ENCODE measurements at regions not wholly inside any gene's neighbourhood (a gene's known extent, or its start where the extent isn't known, plus 50 kb on each side); places are given as distances from the start of the nearest gene placed in this dataset.
A peak's percentile ranks its signal among the peaks of the same experiment; 100 is the strongest.

DNA sequence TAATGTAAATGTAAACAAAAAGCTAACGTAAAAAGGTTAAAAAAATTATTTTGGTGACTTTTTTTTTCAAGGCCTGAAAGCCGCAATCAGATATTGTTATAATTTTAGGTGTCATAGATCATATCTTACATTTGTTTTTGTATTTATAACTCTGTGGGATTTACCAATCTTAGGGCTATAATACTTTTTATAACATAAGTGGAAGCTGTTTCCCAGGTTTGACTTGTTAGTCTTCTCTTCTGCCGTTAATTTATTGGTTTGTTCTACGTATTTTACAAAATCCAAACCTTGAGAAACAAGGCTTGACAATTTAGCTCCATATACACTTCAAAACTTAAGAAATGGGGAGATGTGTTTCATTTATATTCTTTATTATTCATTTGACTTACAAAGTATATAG, 119.4 kb downstream of the EVX1 start:
- no peak overlapping the region for H3K4me3 ChIP-seq (ENCODE audit: low read depth, low read length)
- no peaks in the 10 kb centered on the region for H3K36me3 ChIP-seq (ENCODE audit: control insufficient read depth, insufficient read depth, low read length)
- no peaks in the 10 kb centered on the region for H3K4me1 ChIP-seq (ENCODE audit: control insufficient read depth, insufficient read depth, low read length)
- no peaks in the 10 kb centered on the region for H3K27me3 ChIP-seq (ENCODE audit: control insufficient read depth, insufficient read depth, low read length)
- no peaks in the 10 kb centered on the region for H3K9me3 ChIP-seq (ENCODE audit: control insufficient read depth, insufficient read depth, low read length)
- no peak overlapping the region for H3K9ac ChIP-seq (ENCODE audit: low read depth, low read length)
- H3K27ac ChIP-seq (ENCODE audit: low read depth, low read length) = no peak overlapping the region

DNA sequence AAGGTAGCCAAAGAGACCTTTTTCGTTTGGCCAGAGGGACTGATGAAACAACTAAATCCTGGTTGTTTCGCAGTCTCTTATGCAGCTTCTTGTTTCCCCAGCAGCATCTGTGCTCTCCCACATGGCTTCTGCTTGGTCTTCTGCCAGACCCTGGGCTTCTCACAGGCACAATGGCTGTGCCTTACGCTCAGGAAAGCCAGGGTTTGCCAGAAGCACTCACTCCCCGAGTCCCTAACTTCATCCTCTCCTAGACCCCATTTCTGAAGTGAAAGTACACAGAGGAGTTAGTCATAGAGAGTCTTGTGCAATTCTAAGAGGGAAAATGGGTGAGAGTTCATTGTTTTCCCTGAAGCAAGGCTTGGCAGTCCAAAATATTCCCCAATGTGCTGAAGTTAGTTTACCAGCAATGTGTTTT, 121.7 kb downstream of the EVX1 start:
- Histone ChIP-seq H3K27ac (ENCODE audit: low read depth, low read length) (no peak overlapping the region), H3K4me3 (ENCODE audit: low read depth, low read length) (no peak overlapping the region), H3K27me3 (ENCODE audit: control insufficient read depth, insufficient read depth, low read length) (no peaks in the 10 kb centered on the region), H3K4me1 (ENCODE audit: control insufficient read depth, insufficient read depth, low read length) (no peaks in the 10 kb centered on the region), H3K9me3 (ENCODE audit: control insufficient read depth, insufficient read depth, low read length) (no peaks in the 10 kb centered on the region), H3K36me3 (ENCODE audit: control insufficient read depth, insufficient read depth, low read length) (no peaks in the 10 kb centered on the region), H3K9ac (ENCODE audit: low read depth, low read length) (no peak overlapping the region)

DNA sequence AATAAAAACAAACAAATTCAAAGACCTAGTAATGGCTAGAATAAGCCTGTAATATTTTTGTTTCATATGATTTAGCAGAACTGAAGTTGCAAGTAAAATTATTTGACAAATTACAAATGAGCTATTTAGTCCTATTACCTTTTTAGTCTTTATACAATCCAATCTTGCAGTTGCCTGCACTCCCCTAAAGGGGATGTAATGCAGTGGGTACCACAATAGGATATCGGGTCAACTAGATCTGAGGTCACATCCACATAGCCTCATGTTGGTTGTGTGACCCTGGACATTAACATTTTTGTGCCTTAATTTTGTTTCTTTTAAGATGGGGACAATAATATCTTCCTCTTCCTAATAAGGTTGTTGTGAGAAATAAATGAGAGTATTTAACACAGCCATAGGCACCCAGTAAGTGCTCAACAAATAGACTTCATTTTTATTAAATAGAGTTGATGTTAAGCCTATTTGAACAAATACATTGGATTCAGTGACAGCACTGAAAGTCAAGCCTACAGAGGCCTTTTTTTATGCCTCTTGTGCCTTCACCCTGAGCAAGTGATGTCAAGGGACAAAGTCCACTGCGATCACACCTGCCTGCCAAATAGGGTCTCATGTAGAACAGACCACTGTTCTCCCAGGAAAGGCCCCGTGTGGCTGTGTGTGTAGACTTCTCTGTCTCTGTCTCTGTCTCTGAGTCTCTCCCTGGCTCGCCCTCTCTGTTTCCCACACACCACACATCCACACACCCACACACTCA, 124.8 kb downstream of the EVX1 start:
- H3K4me3 ChIP-seq (ENCODE audit: low read depth, low read length) = no peak overlapping the region
- no peaks in the 10 kb centered on the region for H3K4me1 ChIP-seq (ENCODE audit: control insufficient read depth, insufficient read depth, low read length)
- H3K9ac ChIP-seq (ENCODE audit: low read depth, low read length) = no peak overlapping the region
- no peak overlapping the region for H3K27ac ChIP-seq (ENCODE audit: low read depth, low read length)
- H3K9me3 ChIP-seq (ENCODE audit: control insufficient read depth, insufficient read depth, low read length) = no peaks in the 10 kb centered on the region
- no peaks in the 10 kb centered on the region for H3K27me3 ChIP-seq (ENCODE audit: control insufficient read depth, insufficient read depth, low read length)
- H3K36me3 ChIP-seq (ENCODE audit: control insufficient read depth, insufficient read depth, low read length) = no peaks in the 10 kb centered on the region

DNA sequence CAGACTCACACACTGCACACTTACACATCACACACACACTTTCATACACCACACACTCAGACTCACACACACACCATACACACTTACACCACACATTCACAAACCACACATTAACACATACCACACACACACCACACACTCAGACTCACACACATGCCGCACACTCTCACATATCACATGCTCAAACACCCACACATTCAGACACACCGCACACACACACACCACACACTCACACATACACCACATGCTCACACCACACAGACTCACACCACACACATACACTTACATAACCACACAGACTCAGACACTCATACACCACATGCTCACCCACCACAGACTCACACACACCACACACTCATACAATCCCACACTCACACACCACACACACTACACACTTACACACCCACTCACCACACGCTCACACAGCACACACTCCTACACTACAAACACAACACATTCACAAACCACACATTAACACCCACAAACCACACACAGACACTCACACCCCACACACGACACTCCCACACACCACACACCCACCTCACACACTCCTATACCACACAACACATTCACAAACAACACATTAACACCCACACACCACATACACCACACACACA, 125.4 kb downstream of the EVX1 start:
- Histone ChIP-seq H3K9ac (ENCODE audit: low read depth, low read length) (no peak overlapping the region), H3K36me3 (ENCODE audit: control insufficient read depth, insufficient read depth, low read length) (no peaks in the 10 kb centered on the region), H3K27ac (ENCODE audit: low read depth, low read length) (no peak overlapping the region), H3K27me3 (ENCODE audit: control insufficient read depth, insufficient read depth, low read length) (no peaks in the 10 kb centered on the region), H3K9me3 (ENCODE audit: control insufficient read depth, insufficient read depth, low read length) (no peaks in the 10 kb centered on the region), H3K4me1 (ENCODE audit: control insufficient read depth, insufficient read depth, low read length) (no peaks in the 10 kb centered on the region), H3K4me3 (ENCODE audit: low read depth, low read length) (no peak overlapping the region)

DNA sequence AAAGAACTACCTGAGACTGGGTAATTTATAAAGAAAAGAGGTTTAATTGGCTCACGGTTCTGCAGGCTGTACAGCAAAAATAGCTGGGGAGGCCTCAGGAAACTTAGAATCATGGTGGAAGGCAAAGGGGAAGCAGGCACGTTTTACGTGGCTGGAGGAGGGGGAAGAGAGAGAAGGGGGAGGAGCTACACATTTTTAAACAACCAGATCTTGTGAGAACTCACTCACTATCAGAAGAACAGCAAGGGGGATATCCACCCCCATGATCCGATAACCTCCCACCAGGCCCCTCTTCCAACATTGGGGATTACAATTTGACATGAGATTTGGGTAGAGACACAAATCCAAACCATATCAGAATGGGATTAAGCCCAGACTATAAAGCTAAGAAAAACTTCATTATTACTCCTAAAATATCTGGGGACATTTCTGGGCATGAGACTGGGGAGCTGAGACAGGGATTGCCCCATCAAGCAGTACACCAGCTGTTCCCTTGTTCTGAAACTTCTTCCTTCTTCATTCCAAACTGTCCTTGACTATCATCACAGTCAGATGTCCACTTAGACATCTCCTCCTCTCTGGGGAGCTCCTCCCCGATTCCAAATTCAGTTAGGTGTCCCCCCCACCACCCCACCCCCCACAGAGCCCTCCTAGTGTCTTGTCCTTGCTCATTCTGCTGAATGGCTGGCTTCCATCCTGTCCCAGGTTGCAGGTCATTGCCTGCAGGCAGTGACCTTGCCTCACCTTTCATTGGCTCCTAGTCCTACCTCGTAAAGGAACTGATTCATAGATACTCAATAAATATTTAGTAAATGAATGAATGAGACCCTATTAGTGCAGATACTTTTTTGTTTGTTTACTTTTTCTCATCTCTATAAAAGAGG, 132.6 kb downstream of the EVX1 start:
- peaks cover 15% of the 10 kb centered on the region for H3K4me1 ChIP-seq (ENCODE audit: control insufficient read depth, insufficient read depth, low read length)
- no peaks in the 10 kb centered on the region for H3K36me3 ChIP-seq (ENCODE audit: control insufficient read depth, insufficient read depth, low read length)
- no peak overlapping the region for H3K4me3 ChIP-seq (ENCODE audit: low read depth, low read length)
- H3K9ac ChIP-seq (ENCODE audit: low read depth, low read length) = no peak overlapping the region
- H3K27me3 ChIP-seq (ENCODE audit: control insufficient read depth, insufficient read depth, low read length) = no peaks in the 10 kb centered on the region
- H3K9me3 ChIP-seq (ENCODE audit: control insufficient read depth, insufficient read depth, low read length) = no peaks in the 10 kb centered on the region
- peak overlapping the region; percentile 46 for H3K27ac ChIP-seq (ENCODE audit: low read depth, low read length)

DNA sequence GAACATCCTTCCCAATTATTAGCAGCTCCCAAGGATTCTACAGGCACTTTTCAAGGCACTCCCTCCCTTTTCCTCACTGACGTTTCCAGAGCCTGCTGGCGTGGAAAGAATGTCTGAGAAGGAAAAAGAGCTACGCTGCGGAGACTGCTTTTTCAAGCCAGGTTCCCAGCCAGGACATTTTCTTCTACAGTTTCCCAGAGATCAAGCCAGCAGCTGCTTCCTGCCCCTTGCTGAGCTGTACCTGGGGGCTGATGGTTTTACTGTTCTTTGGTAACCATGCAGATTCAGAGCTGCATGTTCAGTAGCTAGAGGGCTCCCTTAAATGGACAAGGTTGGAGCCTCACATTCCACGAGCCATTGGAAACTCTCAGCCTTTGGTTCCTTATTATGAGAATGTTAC, 133.4 kb downstream of the EVX1 start:
- Histone ChIP-seq H3K4me1 (ENCODE audit: control insufficient read depth, insufficient read depth, low read length) (peaks cover 15% of the 10 kb centered on the region), H3K9me3 (ENCODE audit: control insufficient read depth, insufficient read depth, low read length) (no peaks in the 10 kb centered on the region), H3K27ac (ENCODE audit: low read depth, low read length) (peak overlapping the region; percentile 46), H3K27me3 (ENCODE audit: control insufficient read depth, insufficient read depth, low read length) (no peaks in the 10 kb centered on the region), H3K4me3 (ENCODE audit: low read depth, low read length) (no peak overlapping the region), H3K9ac (ENCODE audit: low read depth, low read length) (no peak overlapping the region), H3K36me3 (ENCODE audit: control insufficient read depth, insufficient read depth, low read length) (no peaks in the 10 kb centered on the region)

DNA sequence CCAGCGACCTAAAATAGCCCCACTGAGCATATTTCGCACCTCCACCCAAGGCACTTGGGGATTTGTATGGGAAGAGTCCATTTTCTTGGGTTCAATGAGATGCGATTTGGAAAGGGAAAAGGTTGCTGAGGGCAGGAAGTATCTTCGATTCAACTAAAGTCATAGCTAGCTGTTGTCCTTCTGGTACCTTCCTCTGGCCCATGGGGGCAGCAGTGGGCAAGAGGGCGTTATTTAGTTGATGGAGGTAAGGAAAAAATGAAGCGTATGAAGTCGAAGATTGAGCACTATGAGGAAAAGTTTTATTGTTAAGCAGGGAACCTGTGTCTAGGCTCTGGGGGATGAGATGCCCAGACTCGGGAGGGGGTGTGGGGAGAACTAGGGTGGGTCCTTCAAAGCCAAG, 135.4 kb downstream of the EVX1 start:
- Histone ChIP-seq H3K4me1 (ENCODE audit: control insufficient read depth, insufficient read depth, low read length) (peaks cover 15% of the 10 kb centered on the region), H3K9me3 (ENCODE audit: control insufficient read depth, insufficient read depth, low read length) (no peaks in the 10 kb centered on the region), H3K27me3 (ENCODE audit: control insufficient read depth, insufficient read depth, low read length) (no peaks in the 10 kb centered on the region), H3K4me3 (ENCODE audit: low read depth, low read length) (no peak overlapping the region), H3K36me3 (ENCODE audit: control insufficient read depth, insufficient read depth, low read length) (no peaks in the 10 kb centered on the region), H3K27ac (ENCODE audit: low read depth, low read length) (no peak overlapping the region), H3K9ac (ENCODE audit: low read depth, low read length) (no peak overlapping the region)

DNA sequence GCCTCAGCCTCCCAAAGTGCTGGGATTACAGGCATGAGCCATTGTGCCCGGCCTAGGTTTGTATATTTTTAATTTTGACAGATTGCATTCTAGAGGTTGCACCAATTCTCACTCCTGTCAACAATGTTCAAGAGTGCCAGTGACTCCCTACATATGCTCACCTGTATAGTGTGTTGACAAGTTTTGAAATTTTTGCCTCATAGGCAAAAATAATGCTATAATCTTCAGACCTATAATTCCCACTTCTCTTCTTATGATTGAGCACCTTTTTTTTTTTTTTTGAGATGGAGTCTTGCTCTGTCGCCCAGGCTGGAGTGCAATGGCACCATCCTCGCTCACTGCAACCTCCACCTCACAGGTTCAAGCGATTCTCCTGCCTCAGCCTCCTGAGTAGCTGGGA, 139.7 kb downstream of the EVX1 start:
- no peaks in the 10 kb centered on the region for H3K27me3 ChIP-seq (ENCODE audit: control insufficient read depth, insufficient read depth, low read length)
- no peaks in the 10 kb centered on the region for H3K36me3 ChIP-seq (ENCODE audit: control insufficient read depth, insufficient read depth, low read length)
- no peak overlapping the region for H3K27ac ChIP-seq (ENCODE audit: low read depth, low read length)
- H3K4me1 ChIP-seq (ENCODE audit: control insufficient read depth, insufficient read depth, low read length) = no peaks in the 10 kb centered on the region
- no peak overlapping the region for H3K9ac ChIP-seq (ENCODE audit: low read depth, low read length)
- no peaks in the 10 kb centered on the region for H3K9me3 ChIP-seq (ENCODE audit: control insufficient read depth, insufficient read depth, low read length)
- H3K4me3 ChIP-seq (ENCODE audit: low read depth, low read length) = no peak overlapping the region

DNA sequence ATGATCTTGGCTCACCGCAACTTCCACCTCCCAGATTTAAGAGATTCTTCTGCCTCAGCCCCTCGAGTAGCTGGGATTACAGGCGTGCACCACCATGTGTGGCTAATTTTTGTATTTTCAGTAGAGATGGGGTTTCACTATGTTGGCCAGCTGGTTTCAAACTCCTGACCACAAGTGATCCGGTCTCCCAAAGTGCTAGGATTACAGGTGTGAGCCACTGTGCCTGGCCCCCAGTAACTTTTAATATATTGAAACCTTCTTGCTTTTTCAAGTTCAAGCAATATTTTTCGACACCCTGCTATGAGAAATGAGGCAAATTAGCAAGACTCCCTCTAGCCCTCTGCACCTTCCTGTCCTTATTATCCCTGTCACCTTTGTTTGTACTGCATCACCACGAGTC, 144.0 kb downstream of the EVX1 start:
- Histone ChIP-seq H3K36me3 (ENCODE audit: control insufficient read depth, insufficient read depth, low read length) (no peaks in the 10 kb centered on the region), H3K4me3 (ENCODE audit: low read depth, low read length) (no peak overlapping the region), H3K27me3 (ENCODE audit: control insufficient read depth, insufficient read depth, low read length) (no peaks in the 10 kb centered on the region), H3K4me1 (ENCODE audit: control insufficient read depth, insufficient read depth, low read length) (no peaks in the 10 kb centered on the region), H3K9me3 (ENCODE audit: control insufficient read depth, insufficient read depth, low read length) (no peaks in the 10 kb centered on the region), H3K27ac (ENCODE audit: low read depth, low read length) (no peak overlapping the region), H3K9ac (ENCODE audit: low read depth, low read length) (no peak overlapping the region)

DNA sequence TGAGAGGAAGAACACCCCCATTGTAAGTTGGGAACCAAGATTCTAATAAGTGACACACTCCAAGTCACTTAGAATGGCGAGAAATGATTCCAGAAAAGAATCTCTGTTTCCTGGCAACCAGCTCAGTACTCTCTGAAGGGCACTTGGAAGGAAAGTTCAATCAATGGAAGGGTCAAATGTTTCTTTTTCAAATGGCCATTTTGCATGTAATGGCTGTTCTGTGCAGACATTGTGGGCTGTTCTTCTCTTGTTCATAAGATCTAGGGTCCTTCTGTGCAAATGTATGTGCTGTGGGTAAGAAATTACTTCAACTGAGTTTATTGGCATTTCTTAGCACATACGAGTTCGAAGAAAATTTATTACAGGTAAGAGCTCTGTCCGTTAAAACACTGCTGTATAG, 145.3 kb downstream of the EVX1 start:
- no peaks in the 10 kb centered on the region for H3K27me3 ChIP-seq (ENCODE audit: control insufficient read depth, insufficient read depth, low read length)
- H3K27ac ChIP-seq (ENCODE audit: low read depth, low read length) = no peak overlapping the region
- H3K9ac ChIP-seq (ENCODE audit: low read depth, low read length) = no peak overlapping the region
- no peak overlapping the region for H3K4me3 ChIP-seq (ENCODE audit: low read depth, low read length)
- H3K36me3 ChIP-seq (ENCODE audit: control insufficient read depth, insufficient read depth, low read length) = no peaks in the 10 kb centered on the region
- H3K4me1 ChIP-seq (ENCODE audit: control insufficient read depth, insufficient read depth, low read length) = no peaks in the 10 kb centered on the region
- no peaks in the 10 kb centered on the region for H3K9me3 ChIP-seq (ENCODE audit: control insufficient read depth, insufficient read depth, low read length)

DNA sequence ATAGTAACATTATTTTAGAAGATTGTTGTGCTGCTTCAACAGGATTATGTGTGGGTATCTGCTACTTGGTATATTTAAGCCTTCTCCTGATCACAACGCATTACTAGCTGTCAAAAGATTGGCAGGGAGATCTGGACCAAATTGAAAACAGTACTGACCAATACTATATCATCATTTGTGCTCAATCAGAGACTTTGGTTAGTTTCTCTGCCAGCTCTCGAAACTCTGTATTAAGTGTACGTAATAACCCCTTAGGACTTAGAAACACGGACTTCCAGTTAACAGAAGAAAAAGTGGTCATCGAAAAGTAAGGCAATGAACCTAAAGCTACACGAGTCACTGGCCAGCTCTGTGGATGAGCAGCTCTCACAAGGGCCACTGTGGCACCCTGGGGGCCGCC, 146.0 kb downstream of the EVX1 start:
- Histone ChIP-seq H3K9ac (ENCODE audit: low read depth, low read length) (no peak overlapping the region), H3K9me3 (ENCODE audit: control insufficient read depth, insufficient read depth, low read length) (no peaks in the 10 kb centered on the region), H3K36me3 (ENCODE audit: control insufficient read depth, insufficient read depth, low read length) (no peaks in the 10 kb centered on the region), H3K4me3 (ENCODE audit: low read depth, low read length) (no peak overlapping the region), H3K4me1 (ENCODE audit: control insufficient read depth, insufficient read depth, low read length) (no peaks in the 10 kb centered on the region), H3K27ac (ENCODE audit: low read depth, low read length) (no peak overlapping the region), H3K27me3 (ENCODE audit: control insufficient read depth, insufficient read depth, low read length) (no peaks in the 10 kb centered on the region)
